Gastroesophageal sphincter (tissue), 3 donors: ENCODE measurements at regions not wholly inside any gene's neighbourhood (a gene's known extent, or its start where the extent isn't known, plus 50 kb on each side); places are given as distances from the start of the nearest gene placed in this dataset.

ENCODE experiments used
- CTCF ChIP-seq, 4 experiments: fragments of 200-600 bp in 2 of 4; fragments of 450-650 bp in 2 of 4; sonication (generic) in 1 of 4; IDR thresholded peaks; one replicate each; pipeline ENCODE4 v1.5.1; 2017 to 2019; ENCODE audit warnings: antibody characterized with exemption in 4 of 4, mild to moderate bottlenecking in 2 of 4, moderate library complexity in 2 of 4
- EP300 ChIP-seq: sonication (generic); formaldehyde crosslinking; IDR thresholded peaks from one replicate; pipeline ENCODE4 v1.6.1; 2017; ENCODE audit warnings: antibody characterized with exemption, mild to moderate bottlenecking
- POLR2A ChIP-seq, 2 donors: fragments of 450-650 bp; IDR thresholded peaks; one replicate each; pipeline ENCODE4 v1.6.1; 2017; ENCODE audit warnings: antibody characterized with exemption in 2 of 2, mild to moderate bottlenecking in 2 of 2, moderate library complexity in 1 of 2

GRCh38 chr17:71444078-71444477 is 676.7 kb upstream of the SOX9 start:
- TF ChIP-seq CTCF (IDR thresholded peaks at IDR 0.05) (no peak), POLR2A (IDR thresholded peaks at IDR 0.05) (no peak), EP300 (no peak)
